NOMO-1 (cell line): ENCODE measurements at regions not wholly inside any gene's neighbourhood (a gene's known extent, or its start where the extent isn't known, plus 50 kb on each side); places are given as distances from the start of the nearest gene placed in this dataset.
"Not testable (repeated sequence)": the region's sequence is repeated elsewhere in the genome, so short reads cannot be mapped to it uniquely, and the experiment has no call there.

ENCODE experiments used
- DNase-seq, 2 experiments: peaks; one replicate each; lab custom pipeline; 2025; ENCODE audit not compliant: unreplicated experiment in 2 of 2; lab: John Stamatoyannopoulos, UW

DNA sequence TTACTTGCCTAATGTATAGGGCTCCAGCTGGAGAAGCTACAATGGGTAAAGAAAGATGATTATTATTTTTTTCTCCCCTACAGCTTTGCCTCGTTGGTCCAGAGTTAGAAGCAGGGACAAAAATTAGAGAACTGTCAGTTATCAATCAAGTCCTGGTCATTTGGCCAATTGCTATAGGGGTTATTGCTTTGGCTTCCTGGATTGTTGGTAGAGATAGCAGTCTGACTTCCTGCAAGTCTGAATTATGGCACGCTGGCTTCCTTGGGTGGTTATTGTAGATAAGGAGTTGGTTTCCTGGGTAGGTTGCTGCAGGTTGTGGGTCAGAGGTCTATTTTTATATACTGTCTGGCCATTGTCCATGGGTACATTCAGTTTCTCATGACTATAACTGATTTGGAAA is 84.7 kb upstream of the ELAC2 start:
- DNase-seq: no peak

DNA sequence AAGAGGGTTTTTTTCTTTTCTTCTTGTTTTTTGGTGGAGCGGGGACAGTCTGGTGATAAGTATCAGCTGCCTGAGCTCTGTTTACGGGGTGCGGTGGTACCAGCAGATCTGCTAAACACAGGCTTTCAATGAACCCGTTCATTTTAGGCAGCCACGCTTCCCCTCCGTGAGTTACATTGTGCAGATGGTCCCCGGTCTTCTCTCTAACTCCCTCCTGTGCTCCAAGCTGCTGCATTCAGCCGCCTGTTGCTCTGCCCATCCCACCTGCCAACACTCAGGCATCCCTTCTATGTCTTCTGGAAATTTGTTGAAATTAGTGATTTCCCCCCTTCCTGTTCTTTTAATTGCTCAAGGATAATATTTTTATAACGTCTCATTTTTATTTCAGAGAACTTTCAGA is 82.1 kb upstream of the ELAC2 start:
- no peak for DNase-seq

DNA sequence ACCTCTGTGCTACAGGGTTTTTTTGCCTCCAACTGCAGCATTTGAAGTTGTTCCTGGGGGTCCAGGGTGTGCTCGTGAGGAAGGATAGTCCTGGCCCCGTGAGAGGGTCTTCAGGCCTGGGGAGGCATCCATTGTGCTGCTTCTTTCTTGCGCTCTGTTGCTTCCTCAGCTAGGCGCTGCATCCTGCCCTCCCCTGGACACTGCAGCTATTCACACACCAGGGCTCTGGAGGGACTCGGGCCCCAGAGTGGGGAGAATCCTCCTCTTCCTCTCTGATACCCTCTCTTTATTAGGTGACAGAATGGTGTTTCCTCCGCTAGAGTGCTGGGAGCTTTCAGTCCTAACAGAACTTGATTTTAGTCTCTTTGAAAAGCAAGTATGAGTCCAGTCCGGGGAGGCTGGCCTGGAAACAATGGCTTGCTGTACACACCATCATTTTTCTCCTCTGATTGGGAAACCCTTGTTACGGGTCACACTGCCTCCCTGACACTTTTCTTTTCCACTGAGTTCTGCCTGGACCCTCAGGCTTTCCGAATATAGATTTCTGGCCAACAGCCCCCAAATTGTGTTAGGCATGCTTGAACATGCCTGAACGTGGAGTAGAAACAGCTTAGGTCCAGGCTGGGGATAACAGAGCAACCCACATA is 81.4 kb upstream of the ELAC2 start:
- DNase-seq: no peak

DNA sequence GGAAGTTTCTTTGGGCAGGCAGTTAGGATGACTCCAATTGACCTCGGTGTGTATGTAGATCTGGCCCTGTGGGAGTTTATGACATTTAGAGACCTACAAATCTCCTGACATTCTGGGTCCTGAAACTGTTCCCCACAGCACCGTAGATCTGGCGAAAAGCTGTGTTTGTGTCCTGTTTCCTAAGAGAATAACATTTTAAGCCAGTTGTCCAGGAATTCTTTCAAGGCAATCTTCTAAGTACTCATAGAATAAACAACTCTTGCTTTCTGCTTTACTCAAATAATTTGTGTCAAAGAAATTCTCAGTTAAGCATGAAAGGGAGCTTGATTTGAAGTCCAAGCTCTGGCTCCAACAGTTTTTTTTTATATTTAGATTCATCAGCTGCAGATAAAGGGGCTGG is 78.5 kb upstream of the ELAC2 start:
- no peak for DNase-seq

DNA sequence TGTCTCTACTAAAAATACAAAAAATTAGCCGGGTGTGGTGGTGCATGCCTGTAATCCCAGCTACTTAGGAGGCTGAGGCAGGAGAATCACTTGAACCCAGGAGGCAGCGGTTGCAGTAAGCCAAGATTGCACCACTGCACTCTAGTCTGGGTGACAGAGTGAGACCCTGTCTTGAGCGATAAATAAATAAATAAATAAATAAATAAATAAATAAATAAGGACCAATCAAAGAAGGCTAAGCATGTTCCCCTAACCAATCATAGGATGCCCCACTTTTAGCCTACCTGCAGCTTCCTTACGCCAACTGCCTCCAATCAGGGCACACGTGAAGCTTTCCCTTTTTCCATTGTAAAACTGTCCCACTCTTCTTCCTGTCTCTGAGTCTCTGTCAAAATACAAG is 74.2 kb upstream of the ELAC2 start:
- DNase-seq: not testable (repeated sequence)

DNA sequence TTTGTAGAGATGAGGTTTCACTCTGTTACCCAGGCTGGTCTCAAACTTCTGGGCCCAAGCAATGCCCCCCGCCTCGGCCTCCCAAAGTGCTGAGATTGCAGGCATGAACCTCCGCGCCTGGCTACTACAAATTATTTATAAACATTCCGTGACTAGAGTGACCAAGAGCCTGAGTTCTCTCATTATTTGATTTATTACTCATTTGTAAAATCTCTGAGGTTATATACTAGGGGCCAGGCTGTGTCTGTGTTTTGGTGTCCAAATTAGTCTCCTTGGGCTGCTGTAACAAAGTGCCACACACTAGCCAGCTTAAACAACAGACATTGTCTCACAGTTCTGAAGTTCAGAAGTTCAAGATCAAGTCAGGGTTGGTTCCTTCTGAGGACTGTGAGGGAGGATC is 70.8 kb upstream of the ELAC2 start:
- no peak for DNase-seq

DNA sequence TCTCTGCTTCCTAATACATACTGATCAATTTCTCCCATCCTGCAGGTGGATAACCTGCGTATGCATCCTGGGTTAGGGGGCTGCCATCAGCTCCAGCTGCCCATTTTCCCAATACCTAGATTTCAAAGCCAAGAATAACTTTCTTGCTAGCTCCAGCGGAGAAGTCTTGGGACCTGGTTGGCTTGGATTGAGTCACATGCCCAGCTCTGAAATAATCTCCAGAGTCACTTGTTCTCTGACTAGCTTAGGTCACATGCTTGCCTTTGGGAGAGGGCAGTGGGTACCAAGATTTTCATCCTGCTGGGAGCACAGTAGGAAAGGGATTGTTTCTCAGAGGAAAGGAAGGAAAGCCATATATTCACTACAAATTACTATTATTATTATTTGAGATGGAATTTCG is 70.0 kb upstream of the ELAC2 start:
- DNase-seq: no peak

DNA sequence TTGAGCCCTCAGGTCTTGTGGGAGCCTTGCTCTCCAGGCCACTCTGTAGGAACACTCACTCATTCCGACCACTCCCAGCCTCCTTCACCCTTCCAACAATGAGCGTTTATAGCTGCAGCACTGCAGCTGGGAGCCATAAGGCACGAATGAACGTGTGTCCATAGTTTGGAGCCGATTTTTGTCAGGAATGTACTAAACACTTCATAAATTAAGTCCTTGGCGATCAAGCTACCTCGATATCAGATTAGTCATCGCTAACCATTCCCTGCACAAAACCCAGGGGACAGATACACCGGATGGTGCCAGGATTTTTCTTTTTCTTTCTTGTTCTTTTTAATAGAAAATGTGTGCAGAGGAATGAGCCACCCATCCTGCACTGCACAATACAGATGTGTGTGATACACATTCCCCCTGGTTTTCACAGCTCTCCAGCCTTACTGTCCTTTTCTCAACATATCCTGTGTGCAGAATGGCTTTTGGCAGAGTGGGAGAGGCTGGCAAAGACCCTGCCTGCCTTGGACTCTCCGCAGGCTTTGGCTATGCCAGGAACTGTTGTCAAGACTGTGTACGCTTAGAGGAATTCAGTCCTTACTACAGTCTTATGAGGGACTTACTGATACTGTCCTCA is 68.4 kb upstream of the ELAC2 start:
- no peak for DNase-seq

DNA sequence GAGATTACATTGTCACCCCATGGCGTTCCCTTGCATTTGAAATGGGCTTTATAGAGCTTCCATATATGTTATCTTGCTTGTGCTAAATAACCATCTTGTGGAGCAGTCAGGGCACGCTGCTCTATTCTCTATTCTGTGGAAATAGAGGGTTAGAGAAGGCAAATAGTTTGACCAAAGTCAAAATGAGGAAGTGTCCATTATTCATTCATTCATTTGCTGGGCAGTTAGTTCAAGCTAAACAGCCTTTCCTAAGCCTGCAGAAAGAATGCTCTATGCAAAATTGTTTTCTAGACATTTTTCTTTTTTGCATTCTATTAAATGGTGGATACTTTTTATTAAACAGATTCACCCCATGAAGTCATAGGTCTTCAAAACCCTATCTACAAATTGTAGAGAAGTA is 67.8 kb upstream of the ELAC2 start:
- no peak for DNase-seq

DNA sequence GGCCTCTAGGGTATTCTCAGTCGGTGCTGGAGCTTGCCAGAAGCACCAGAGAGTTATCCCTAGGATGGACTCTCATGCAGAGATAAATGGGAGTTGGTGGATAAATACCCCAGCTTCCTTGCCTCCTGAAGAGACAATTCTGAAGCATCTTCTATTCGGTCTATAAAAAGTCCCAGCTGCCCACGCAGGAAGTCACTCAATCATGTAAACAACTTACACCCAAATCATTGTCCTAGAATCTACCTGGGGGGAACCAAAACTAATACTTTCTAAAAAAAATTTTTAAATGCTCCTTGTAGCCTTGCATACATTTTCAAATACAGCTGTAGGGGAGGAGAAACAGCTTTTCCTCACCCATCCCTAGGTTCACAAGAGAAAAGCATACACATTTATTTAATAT is 66.6 kb upstream of the ELAC2 start:
- no peak for DNase-seq

DNA sequence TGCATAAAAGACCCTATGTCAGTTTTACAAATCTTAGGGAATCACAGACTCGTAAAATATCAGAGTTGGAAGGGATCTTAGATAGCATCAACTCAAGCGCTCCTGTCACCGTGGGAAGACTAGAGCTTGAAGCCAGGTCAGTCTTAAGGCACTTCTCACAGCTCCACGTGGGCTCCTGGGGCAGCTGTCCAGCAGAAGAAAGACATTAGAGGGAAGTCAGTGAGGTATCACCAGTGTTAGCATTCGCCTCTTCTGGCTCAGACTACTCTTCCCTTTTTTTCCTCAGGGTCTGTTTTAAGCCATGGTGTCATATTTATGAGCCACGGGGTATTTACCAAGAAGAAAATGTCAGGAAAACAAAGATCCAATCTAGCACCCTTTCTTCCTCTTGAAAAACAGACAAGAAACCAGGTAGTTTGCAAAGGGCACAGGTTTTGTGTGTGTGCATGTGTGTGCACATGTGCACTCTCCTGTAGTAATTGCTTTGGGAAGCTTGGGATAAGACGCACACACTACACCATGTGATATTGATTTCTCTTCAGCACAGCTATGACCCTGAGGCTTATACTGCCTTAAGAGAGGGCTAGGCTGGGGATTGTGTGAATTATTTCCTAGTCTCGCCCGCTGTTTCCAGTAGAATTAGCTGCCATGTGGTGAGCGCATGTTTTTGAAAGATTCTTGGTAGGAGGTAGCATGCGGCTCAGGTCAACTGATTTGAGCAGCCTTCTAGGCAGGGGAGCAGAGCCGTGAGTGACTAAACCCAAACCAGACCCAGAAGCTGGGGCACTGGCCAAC is 61.0 kb upstream of the ELAC2 start:
- no peak for DNase-seq

DNA sequence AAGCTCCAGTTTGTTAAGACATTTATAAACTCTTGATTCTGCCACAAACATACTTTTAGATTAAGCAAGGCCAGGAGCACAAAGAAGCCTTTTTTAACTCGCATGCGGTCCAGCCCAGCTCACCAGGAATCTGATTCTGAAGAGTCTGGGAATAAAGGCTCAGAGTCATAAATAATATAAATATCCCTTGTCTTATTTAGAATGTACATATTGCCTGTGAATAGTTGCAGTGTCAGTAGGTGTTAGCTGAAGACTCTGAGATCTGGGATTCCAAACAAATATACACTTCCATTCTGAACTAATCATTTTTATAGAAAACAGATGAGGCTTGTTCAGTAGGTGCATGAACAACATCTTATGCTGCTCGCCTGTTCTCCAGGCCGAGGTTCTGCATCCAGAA is 59.1 kb upstream of the ELAC2 start:
- DNase-seq: no peak

DNA sequence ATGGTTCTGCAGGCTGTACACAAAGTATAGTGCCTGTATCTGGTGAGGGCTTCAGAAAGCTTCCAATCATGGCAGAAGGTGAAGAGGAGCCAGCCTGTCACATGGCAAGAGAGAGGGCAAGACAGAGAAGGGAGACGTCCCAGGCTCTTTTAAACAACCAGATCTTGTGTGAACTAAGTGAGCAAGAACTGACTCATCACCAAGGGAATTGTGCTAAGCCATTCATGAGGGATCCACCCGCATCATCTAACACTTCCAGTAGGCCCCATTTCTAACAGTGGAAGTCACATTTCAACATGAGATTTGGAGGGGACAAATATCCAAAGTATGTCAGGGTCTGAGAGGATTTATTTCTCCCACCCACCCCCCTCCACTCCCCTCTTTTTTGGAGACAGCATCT is 56.2 kb upstream of the ELAC2 start:
- no peak for DNase-seq

DNA sequence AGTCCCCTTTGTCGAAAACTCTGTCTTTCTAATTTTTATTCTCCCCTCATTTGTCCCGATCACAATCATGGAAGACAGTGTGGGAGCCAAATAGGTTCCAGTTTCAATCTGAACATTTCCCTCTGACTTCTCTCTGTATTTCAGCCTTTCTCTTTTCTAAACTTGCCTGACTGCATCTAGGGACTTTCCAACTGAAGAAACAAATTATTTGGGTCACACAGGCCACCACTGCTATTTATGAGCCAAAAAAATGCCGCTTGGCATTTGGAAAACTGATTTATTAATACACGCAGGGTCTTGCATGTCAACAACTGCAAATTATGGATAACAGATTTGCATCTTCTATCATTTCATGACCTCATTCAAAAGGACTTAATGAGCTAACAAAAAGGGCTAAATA is 55.2 kb upstream of the ELAC2 start:
- no peak for DNase-seq

DNA sequence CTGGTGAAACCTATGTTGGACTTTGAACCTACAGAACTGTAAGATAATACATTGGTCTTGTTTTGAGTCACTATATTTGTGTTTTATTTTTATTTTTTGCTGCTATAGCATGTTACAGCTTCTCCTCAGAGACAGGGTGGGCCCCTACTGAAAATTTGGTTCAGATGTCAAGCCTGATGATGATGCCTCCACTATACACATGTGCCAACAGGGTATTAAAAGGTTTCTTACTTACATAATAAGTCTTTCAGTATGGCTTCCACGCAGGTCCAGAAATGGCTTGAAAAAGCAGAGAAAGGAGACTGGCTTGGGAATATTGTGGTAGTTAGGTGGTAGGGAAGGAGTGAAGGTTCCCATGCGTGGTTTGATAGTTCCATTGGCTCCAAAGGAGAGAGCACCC is 52.9 kb upstream of the ELAC2 start:
- DNase-seq: no peak

DNA sequence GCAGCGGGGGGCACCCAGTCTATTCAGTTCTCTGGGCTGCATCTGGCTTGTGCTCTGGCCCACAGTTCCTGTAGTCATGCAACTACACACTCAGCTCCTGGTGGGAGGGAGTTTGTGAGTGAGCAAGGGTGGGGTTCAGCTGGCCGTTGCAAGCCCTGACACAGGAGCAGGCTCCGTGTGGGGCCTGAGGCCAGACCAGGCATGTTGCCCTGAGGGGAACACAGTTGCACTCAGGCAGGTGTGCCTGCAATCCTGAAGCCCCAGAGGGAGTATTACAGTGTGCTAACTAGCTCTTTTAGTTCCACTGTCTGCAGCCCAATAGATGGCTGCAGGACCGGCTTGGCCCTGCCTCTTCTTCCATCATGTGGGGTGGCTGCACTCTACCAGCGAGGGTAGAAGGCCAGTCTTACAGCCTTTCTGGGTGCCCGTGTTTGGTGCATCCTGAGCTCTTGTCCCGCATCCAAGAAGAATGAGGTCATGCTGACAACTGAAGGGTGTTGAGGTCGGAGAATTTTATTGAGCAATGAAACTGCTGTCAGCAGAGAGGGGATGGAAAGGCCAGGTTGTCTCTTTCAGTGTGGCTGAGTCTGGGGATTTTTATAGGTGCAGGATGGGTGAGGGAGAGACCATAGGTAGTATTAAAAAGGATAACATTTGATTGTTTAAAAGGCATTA is 49.9 kb upstream of the ELAC2 start:
- DNase-seq: no peak
